ENCODE measurements at regions not wholly inside any gene's neighbourhood (a gene's known extent, or its start where the extent isn't known, plus 50 kb on each side); places are given as distances from the start of the nearest gene placed in this dataset.

- TF ChIP-seq POLR2A (IDR thresholded peaks at IDR 0.05; ENCODE audit: low read length) (no peak), GATA1 (IDR thresholded peaks at IDR 0.05; ENCODE audit: low read depth, low read length) (no peak)
Measured at GRCh38 chr3:27907148-27907547, 185.0 kb upstream of the EOMES start.
